Left lung (tissue), 4 donors: ENCODE measurements at regions not wholly inside any gene's neighbourhood (a gene's known extent, or its start where the extent isn't known, plus 50 kb on each side); places are given as distances from the start of the nearest gene placed in this dataset.

Source experiments
- ATAC-seq: fragments of 200-7000 bp; cut with Tn5 transposase; one replicate; pipeline ENCODE4 v1.9.1; 2020; ENCODE audit warnings: moderate library complexity
- DNase-seq, 4 donors: peaks; one replicate each; pipeline ENCODE4 v3.0.0-alpha.2; 2013 to 2020
- H3K27ac ChIP-seq, 2 donors: fragments of 200-600 bp; sonication (generic) in 1 of 2; one replicate each; pipeline versions ENCODE4 v1.5.0 to v1.8.0; 2020 to 2021
- H3K27me3 ChIP-seq, 2 donors: fragments of 200-600 bp; sonication (generic) in 1 of 2; one replicate each; pipeline versions ENCODE4 v1.5.0 to v1.8.0; 2020 to 2021
- H3K36me3 ChIP-seq, 2 donors: fragments of 200-600 bp; sonication (generic) in 1 of 2; one replicate each; pipeline versions ENCODE4 v1.5.0 to v1.8.0; 2020 to 2021
- H3K4me1 ChIP-seq, 2 donors: fragments of 200-600 bp; one replicate each; pipeline ENCODE4 v1.8.0; 2021
- H3K4me3 ChIP-seq, 2 donors: fragments of 200-600 bp; sonication (generic) in 1 of 2; one replicate each; pipeline versions ENCODE4 v1.5.0 to v1.8.0; 2020 to 2021; ENCODE audit warnings: mild to moderate bottlenecking in 1 of 2
- H3K9me3 ChIP-seq, 2 donors: fragments of 200-600 bp; sonication (generic) in 1 of 2; one replicate each; pipeline versions ENCODE4 v1.5.0 to v1.8.0; 2020 to 2021
- CTCF ChIP-seq, 2 donors: fragments of 200-600 bp; sonication (generic) in 1 of 2; IDR thresholded peaks; one replicate each; pipeline versions ENCODE4 v1.5.0 to v1.8.0; 2021; ENCODE audit warnings: antibody characterized with exemption in 2 of 2
- intact Hi-C, 2 donors: fragments of 100-400 bp; cut with DNase I; formaldehyde crosslinking; loops; one replicate each; pipeline versions ENCODE4 v1.11.2 to v1.14.2; 2022
- donor health status: DM: no; HTN: yes; CAD: no.
- donor health status: DM: no; HTN: no; CAD: no.

GRCh38 chr6:49370518-49370917, 92.5 kb downstream of the MMUT start:
- H3K27me3 ChIP-seq = no peaks in the 10 kb centered on the region
- no peaks in the 10 kb centered on the region for H3K4me1 ChIP-seq
- intact Hi-C loops = no loop called here
- H3K4me3 ChIP-seq = no peak overlapping the region
- DNase-seq (no peak), ATAC-seq (no peak)
- peaks cover 0 to 8% of the 10 kb centered on the region in 2 donors for H3K9me3 ChIP-seq
- no peak overlapping the region for H3K27ac ChIP-seq
- H3K36me3 ChIP-seq = no peaks in the 10 kb centered on the region
- no peak for TF ChIP-seq CTCF (IDR thresholded peaks at IDR 0.05)

- Histone ChIP-seq H3K27ac (no peak overlapping the region), H3K4me3 (no peak overlapping the region), H3K27me3 (no peaks in the 10 kb centered on the region), H3K36me3 (no peaks in the 10 kb centered on the region), H3K4me1 (no peaks in the 10 kb centered on the region), H3K9me3 (peaks cover 0 to 13% of the 10 kb centered on the region in 2 donors)
- no peak for TF ChIP-seq CTCF (IDR thresholded peaks at IDR 0.05)
- DNase-seq (no peak), ATAC-seq (no peak)
- intact Hi-C loops = no loop called here
These were observed 96.5 kb downstream of the MMUT start for GRCh38 chr6:49366539-49366938.

- H3K27ac ChIP-seq = no peak overlapping the region
- TF ChIP-seq CTCF (IDR thresholded peaks at IDR 0.05) = no peak
- DNase-seq (no peak), ATAC-seq (no peak)
- intact Hi-C loops = no loop called here
- H3K4me1 ChIP-seq = no peaks in the 10 kb centered on the region
- no peaks in the 10 kb centered on the region for H3K36me3 ChIP-seq
- no peaks in the 10 kb centered on the region for H3K27me3 ChIP-seq
- H3K4me3 ChIP-seq = no peak overlapping the region
- peaks cover 0 to 8% of the 10 kb centered on the region in 2 donors for H3K9me3 ChIP-seq
These were observed 114.5 kb downstream of the MMUT start for GRCh38 chr6:49348561-49348960.

GRCh38 chr6:49342410-49342809, 120.6 kb downstream of the MMUT start:
- ATAC-seq = no peak
- no peaks in the 10 kb centered on the region for H3K4me1 ChIP-seq
- intact Hi-C loops = no loop called here

GRCh38 chr6:49341869-49342268, 121.2 kb downstream of the MMUT start:
- ATAC-seq (no peak), DNase-seq (no peak)
- H3K4me1 ChIP-seq = no peaks in the 10 kb centered on the region
- H3K36me3 ChIP-seq = no peaks in the 10 kb centered on the region
- TF ChIP-seq CTCF (IDR thresholded peaks at IDR 0.05) = no peak
- H3K9me3 ChIP-seq = no peaks in the 10 kb centered on the region
- no peak overlapping the region for H3K27ac ChIP-seq
- intact Hi-C loops = no loop called here
- H3K4me3 ChIP-seq = no peak overlapping the region
- H3K27me3 ChIP-seq = no peaks in the 10 kb centered on the region

More at GRCh38 chr6:49342410-49342809, 120.6 kb downstream of the MMUT start:
- H3K27ac ChIP-seq = no peak overlapping the region
- no peak for TF ChIP-seq CTCF (IDR thresholded peaks at IDR 0.05)
- H3K27me3 ChIP-seq = no peaks in the 10 kb centered on the region
- no peaks in the 10 kb centered on the region for H3K36me3 ChIP-seq
- no peak for DNase-seq
- H3K4me3 ChIP-seq = no peak overlapping the region
- no peaks in the 10 kb centered on the region for H3K9me3 ChIP-seq
